DND-41 (cell line): ENCODE measurements at regions not wholly inside any gene's neighbourhood (a gene's known extent, or its start where the extent isn't known, plus 50 kb on each side); places are given as distances from the start of the nearest gene placed in this dataset.

Source experiments
- CTCF ChIP-seq: IDR thresholded peaks from 2 replicates; pipeline ENCODE4 v1.5.1; 2012; ENCODE audit warnings: borderline replicate concordance, low read length, moderate library complexity, mild to moderate bottlenecking; ENCODE audit not compliant: poor library complexity, severe bottlenecking; ENCODE audit errors: extremely low read depth
- EZH2 ChIP-seq: IDR thresholded peaks from 3 replicates; pipeline ENCODE4 v1.6.1; 2012; ENCODE audit warnings: borderline replicate concordance, low read depth, mild to moderate bottlenecking, moderate library complexity, low read length, inconsistent platforms; ENCODE audit not compliant: severe bottlenecking

- no peak for TF ChIP-seq CTCF
- TF ChIP-seq EZH2: no peak
These were observed 50.3 kb upstream of the MYEOV start for GRCh38 chr11:69243496-69244200.
